ENCODE measurements at regions not wholly inside any gene's neighbourhood (a gene's known extent, or its start where the extent isn't known, plus 50 kb on each side); places are given as distances from the start of the nearest gene placed in this dataset.

DNA sequence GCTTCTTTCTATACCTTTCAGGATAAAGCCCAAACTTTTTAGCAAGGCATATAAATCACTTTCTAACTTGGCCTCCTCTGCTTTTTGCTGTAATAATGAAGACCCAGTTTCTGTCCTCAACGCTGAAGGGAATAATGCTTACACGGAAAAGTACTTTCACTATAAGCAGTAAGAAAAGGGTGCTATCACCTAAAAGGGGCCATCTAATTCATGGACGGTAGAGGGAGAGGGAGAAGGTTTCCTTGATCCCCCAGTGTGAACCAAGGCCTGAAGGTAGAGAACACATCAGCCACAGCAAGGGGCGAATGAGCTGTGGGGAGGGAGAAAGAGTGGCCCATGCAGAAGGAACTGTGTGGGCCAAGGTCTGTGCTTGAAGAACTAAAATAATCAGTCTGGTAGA lies 417.7 kb upstream of the CLINT1 start:
- DNase-seq (ENCODE audit: insufficient read length) (no peak), FAIRE-seq (no peak)
- TF ChIP-seq POLR2AphosphoS5 (IDR thresholded peaks at IDR 0.05; ENCODE audit: low read depth, low read length): no peak
- TF ChIP-seq TAF1 (IDR thresholded peaks at IDR 0.05; ENCODE audit: borderline replicate concordance, low read depth, low read length): no peak
- TF ChIP-seq POLR2A (IDR thresholded peaks at IDR 0.05; ENCODE audit: low read depth, low read length): no peak

DNA sequence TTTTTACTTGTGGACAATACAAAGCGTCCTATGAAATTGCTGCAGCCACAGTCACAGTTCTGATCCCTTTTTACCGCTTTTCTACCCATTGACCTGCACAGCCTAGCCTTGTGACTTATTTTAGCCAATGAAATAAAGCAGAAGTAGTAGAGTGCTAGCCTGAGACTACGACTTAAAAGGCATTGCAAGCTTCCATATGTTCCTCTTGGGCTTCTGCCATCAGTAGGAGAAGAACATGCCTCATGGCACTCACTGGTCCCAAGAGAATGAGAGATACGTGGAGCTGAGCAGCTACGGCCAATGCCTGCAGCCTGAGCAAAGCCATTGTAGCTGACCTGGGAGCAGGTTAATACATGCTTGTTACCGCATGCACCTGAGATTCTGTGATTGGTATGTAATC lies 416.6 kb upstream of the CLINT1 start:
- TF ChIP-seq POLR2AphosphoS5 (IDR thresholded peaks at IDR 0.05; ENCODE audit: low read depth, low read length) (no peak), POLR2A (IDR thresholded peaks at IDR 0.05; ENCODE audit: low read depth, low read length) (no peak), TAF1 (IDR thresholded peaks at IDR 0.05; ENCODE audit: borderline replicate concordance, low read depth, low read length) (no peak)
- FAIRE-seq: no peak
- DNase-seq (ENCODE audit: insufficient read length): no peak

DNA sequence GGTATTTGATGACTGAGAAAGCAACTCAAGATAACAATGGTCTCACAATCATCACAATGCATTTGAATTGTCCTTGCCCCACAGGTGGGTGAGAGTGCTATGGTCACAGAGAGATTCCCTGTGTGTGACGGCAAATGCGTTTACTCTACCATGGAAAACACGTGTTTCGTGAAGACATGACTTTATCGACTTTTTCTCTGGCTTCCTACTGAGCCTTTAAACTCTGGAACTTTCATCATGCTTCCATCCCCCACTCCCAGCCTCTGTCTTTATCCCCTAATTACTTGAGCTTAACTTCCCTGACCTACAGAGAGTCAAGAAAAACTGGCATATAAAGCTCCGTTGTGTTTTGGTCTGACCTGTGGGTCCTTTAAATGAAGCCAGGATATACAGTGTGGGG lies 414.1 kb upstream of the CLINT1 start:
- no peak for FAIRE-seq
- DNase-seq (ENCODE audit: insufficient read length): no peak
- TF ChIP-seq TAF1 (IDR thresholded peaks at IDR 0.05; ENCODE audit: borderline replicate concordance, low read depth, low read length) (no peak), POLR2AphosphoS5 (IDR thresholded peaks at IDR 0.05; ENCODE audit: low read depth, low read length) (no peak), POLR2A (IDR thresholded peaks at IDR 0.05; ENCODE audit: low read depth, low read length) (no peak)

DNA sequence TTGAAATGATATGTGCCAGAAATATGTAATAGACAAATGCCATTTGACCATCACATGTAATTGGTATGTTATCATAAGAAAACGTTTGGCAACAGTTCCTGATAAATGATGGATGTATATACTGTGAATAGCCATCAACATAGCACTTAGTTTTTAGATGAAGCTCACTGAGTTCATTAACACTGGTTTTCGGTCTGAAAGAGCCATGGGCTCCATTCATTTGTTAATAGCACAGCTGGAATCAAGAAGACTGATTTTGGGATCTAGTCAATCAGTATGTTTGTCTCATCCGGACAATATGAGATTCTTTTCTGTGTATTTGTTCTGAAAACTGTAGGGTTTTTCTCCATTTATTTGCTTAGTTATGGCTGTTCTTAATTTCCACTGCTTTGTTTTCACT lies 413.5 kb upstream of the CLINT1 start:
- no peak for FAIRE-seq
- DNase-seq (ENCODE audit: insufficient read length): no peak
- no peak for TF ChIP-seq POLR2AphosphoS5 (IDR thresholded peaks at IDR 0.05; ENCODE audit: low read depth, low read length)
- TF ChIP-seq TAF1 (IDR thresholded peaks at IDR 0.05; ENCODE audit: borderline replicate concordance, low read depth, low read length): no peak

DNA sequence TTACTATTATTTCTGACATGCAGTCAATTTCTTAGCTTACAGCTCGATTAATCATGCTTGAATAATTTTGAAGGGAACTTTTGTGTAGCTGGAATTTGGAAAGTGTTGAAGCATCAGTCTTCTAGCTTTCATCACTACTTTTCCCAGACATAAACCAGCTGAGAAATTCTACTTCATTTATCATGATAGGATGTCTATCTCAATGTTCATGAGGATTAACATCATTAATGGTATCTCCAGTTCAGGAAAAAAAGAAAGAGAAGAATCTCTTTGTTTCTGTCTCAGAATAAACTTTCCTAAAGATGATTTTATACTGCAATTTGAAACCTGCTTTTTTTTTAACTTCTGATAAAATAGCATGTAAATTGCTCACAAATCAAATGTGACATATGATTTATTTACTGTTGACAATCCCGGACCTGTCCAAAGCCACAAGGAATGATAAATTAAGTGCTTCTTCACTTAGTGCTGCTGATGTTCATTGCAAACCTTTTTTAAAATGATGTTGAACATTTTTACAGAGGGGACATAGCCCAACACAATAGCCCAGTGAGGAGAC lies 412.1 kb upstream of the CLINT1 start:
- no peak for DNase-seq (ENCODE audit: insufficient read length)
- TF ChIP-seq POLR2A (IDR thresholded peaks at IDR 0.05; ENCODE audit: low read depth, low read length) (no peak), TAF1 (IDR thresholded peaks at IDR 0.05; ENCODE audit: borderline replicate concordance, low read depth, low read length) (no peak), POLR2AphosphoS5 (IDR thresholded peaks at IDR 0.05; ENCODE audit: low read depth, low read length) (no peak)
- FAIRE-seq: no peak

DNA sequence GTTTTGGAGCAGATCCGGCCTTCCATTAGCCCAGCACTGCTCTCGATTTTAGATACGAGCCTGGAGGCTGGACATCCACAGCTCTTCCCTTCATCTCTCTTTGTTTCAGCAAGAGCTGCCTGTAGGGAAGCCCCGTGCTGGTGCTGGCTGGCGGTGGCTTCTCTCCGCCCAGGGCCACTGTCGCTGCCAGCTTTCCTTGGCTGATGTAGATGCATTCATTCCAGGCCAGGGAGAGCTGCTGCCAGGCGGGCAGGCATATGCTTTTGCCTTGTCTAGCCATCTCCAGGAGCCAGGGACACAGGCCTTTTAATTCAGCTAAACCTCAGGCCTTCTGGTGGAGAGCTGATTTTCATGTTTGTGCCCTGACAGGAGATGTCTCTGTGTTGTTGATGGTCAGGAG lies 409.3 kb upstream of the CLINT1 start:
- FAIRE-seq (no peak), DNase-seq (ENCODE audit: insufficient read length) (no peak)
- no peak for TF ChIP-seq TAF1 (IDR thresholded peaks at IDR 0.05; ENCODE audit: borderline replicate concordance, low read depth, low read length)
- no peak for TF ChIP-seq POLR2AphosphoS5 (IDR thresholded peaks at IDR 0.05; ENCODE audit: low read depth, low read length)
- no peak for TF ChIP-seq POLR2A (IDR thresholded peaks at IDR 0.05; ENCODE audit: low read depth, low read length)

DNA sequence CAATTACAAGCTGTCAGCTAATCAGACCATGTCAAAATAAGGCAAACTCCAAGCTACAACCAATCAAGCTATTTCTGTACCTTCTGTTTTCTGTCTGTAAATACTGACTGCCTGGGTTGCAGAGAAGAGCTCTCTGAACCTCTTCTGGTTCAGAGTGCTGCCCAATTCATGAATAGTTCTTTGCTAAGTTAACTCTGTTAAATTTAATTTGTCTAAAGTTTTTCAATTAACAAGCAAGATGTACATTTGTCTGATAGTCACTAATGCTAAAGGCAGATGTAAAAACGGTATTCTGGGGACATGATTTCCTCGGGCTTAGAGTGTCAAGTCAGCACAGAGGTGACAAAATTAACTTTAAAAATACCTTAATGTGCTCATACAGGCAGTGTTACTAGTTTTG lies 408.3 kb upstream of the CLINT1 start:
- TF ChIP-seq POLR2A (IDR thresholded peaks at IDR 0.05; ENCODE audit: low read depth, low read length) (no peak), TAF1 (IDR thresholded peaks at IDR 0.05; ENCODE audit: borderline replicate concordance, low read depth, low read length) (no peak), POLR2AphosphoS5 (IDR thresholded peaks at IDR 0.05; ENCODE audit: low read depth, low read length) (no peak)
- FAIRE-seq (no peak), DNase-seq (ENCODE audit: insufficient read length) (no peak)

DNA sequence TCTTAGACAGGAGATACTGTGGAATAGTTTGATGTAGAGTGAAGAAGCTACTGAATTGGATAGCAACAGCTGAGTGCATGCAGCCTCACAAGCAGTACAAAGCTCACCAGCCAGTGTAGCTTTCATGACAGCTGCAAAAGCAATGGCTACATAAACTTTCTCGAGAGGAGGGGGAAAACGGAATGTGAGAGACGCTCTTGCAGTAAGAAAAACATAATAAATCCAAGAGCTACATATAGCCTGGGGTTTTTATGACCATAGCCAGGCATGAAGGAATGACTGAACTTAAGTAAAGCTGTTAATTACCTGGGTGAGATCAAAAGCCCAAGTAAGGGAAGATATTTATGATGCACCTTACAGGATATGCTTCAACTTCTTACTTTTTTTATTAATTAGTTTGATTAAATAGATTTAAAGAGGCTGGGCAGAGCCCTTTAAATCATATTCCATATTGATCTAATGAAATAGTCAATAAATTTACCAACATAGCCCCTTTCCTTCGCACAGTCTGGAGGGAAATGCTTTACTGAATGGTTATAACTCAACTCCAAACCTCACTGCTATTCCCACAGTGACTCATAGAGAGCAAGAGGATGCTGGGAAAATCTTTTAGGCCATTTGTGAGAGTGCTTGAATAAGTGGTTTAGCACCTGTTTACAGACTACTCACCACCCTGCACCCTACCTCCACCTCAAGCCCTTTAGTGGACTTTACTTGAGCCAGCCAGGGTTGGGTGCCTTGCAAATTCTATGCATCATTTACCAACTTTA lies 407.2 kb upstream of the CLINT1 start:
- DNase-seq (ENCODE audit: insufficient read length) (no peak), FAIRE-seq (no peak)
- TF ChIP-seq POLR2A (IDR thresholded peaks at IDR 0.05; ENCODE audit: low read depth, low read length): no peak
- TF ChIP-seq POLR2AphosphoS5 (IDR thresholded peaks at IDR 0.05; ENCODE audit: low read depth, low read length): no peak
- no peak for TF ChIP-seq TAF1 (IDR thresholded peaks at IDR 0.05; ENCODE audit: borderline replicate concordance, low read depth, low read length)

DNA sequence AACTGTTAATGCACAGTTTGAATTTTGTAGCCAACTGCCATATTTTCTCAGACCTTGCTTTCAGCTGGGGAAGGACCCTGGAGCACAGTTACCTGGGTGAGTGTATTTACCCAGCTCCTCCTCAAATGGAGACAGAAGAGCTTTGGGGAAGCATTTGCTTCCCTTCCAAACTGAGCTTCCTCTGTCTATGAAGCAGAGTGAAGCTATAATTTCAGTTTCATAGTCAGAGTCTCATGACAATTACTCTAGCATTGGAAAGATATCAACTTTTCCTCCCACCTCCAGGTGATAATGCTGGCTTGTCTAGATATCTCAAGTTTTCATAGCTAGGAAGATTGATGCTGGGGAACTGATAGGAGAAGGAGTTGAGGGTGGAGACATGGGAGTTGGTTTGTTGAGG lies 406.4 kb upstream of the CLINT1 start:
- no peak for FAIRE-seq
- TF ChIP-seq TAF1 (IDR thresholded peaks at IDR 0.05; ENCODE audit: borderline replicate concordance, low read depth, low read length) (no peak), POLR2A (IDR thresholded peaks at IDR 0.05; ENCODE audit: low read depth, low read length) (no peak), POLR2AphosphoS5 (IDR thresholded peaks at IDR 0.05; ENCODE audit: low read depth, low read length) (no peak)
- DNase-seq (ENCODE audit: insufficient read length): no peak

DNA sequence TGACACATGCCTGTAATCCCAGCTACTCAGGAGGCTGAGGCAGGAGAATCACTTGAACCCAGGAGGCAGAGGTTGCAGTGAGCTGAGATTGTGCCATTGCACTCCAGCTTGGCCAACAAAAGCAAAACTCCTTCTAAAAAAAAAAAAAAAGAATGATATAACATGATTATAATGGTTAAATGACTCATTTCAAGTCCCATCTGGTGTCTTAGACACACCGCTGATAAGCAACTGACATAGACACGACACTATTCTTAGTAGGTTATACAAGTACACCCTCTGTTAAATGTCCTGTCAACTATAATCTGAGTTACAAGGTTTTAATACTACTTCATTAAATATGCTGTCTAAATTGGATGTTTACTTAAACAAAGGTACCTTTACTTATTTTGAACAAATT lies 405.3 kb upstream of the CLINT1 start:
- no peak for TF ChIP-seq POLR2AphosphoS5 (IDR thresholded peaks at IDR 0.05; ENCODE audit: low read depth, low read length)
- FAIRE-seq (no peak), DNase-seq (ENCODE audit: insufficient read length) (no peak)

DNA sequence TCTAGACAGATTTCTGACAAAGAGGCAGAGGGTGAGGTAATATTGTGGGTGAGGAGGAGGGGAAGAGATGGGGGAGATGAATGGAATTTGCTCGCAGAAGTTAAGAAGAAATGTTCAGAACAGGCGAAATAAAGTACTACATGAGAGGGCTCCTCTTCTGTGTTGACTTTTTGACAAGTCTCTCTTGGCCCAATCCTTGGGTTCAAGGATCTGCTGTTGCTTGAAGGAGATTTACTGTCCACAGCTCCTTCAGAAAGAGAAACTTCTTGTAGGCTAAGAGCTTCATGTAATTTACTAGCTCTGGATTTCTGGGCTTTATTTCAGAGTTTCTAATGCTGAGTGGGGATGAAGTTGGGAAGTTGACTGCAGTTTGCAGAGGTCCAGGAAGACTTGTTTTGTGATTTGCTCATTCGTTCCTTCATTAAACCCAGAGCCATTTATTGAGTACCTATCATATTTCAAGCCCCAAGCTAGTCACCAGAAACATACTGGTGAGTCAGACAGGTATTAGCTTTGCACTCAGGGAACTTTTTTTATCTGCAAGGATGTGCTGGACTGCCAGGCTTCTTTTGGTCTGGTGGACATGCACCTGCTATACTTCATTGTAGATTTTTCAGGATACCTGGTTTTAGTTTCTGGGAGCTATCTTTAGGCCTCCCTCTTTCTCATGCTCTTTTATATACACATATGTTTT lies 402.9 kb upstream of the CLINT1 start:
- TF ChIP-seq POLR2AphosphoS5 (IDR thresholded peaks at IDR 0.05; ENCODE audit: low read depth, low read length) (no peak), POLR2A (IDR thresholded peaks at IDR 0.05; ENCODE audit: low read depth, low read length) (no peak), TAF1 (IDR thresholded peaks at IDR 0.05; ENCODE audit: borderline replicate concordance, low read depth, low read length) (no peak)
- DNase-seq (ENCODE audit: insufficient read length) (no peak), FAIRE-seq (no peak)

DNA sequence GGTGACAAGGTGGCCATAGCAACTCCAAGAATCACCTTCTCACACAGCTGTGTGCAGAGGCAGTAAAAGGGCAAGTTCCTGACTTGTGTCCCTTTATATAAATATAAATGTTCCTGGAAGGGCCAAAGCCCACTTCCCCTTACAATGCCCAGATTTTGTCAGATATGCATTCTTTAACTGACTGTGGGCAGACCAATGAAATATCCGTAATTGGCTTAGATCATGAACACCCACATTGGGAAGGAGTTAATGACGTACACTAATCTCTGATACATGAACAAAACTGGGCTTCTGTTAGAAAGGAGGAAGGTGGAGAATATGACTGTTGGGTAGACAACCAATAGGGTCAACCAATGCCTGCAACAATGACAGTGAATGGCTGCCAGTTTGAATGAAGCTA lies 397.2 kb upstream of the CLINT1 start:
- DNase-seq (ENCODE audit: insufficient read length) (no peak), FAIRE-seq (no peak)
- no peak for TF ChIP-seq POLR2AphosphoS5 (IDR thresholded peaks at IDR 0.05; ENCODE audit: low read depth, low read length)
- no peak for TF ChIP-seq POLR2A (IDR thresholded peaks at IDR 0.05; ENCODE audit: low read depth, low read length)
- no peak for TF ChIP-seq TAF1 (IDR thresholded peaks at IDR 0.05; ENCODE audit: borderline replicate concordance, low read depth, low read length)

Measured in GM12892 (cell line).